GM19023 (cell line): ENCODE measurements at regions not wholly inside any gene's neighbourhood (a gene's known extent, or its start where the extent isn't known, plus 50 kb on each side); places are given as distances from the start of the nearest gene placed in this dataset.
"Not testable (repeated sequence)": the region's sequence is repeated elsewhere in the genome, so short reads cannot be mapped to it uniquely, and the experiment has no call there.

ENCODE experiments used
- ATAC-seq: cut with Tn5 transposase; IDR thresholded peaks from one replicate; pipeline ENCODE4 v1.9.1; 2021; ENCODE audit warnings: mild to moderate bottlenecking, moderate library complexity; ENCODE audit not compliant: unreplicated experiment

- ATAC-seq: no peak
Observed at GRCh38 chr2:21819454-21819853, 695.7 kb downstream of the TDRD15 start.

GRCh38 chr2:21820271-21820670 lies 696.5 kb downstream of the TDRD15 start:
- no peak for ATAC-seq

- no peak for ATAC-seq
Observed at GRCh38 chr2:21821672-21822227, 698.0 kb downstream of the TDRD15 start.

GRCh38 chr2:21822505-21822904 lies 698.7 kb downstream of the TDRD15 start:
- no peak for ATAC-seq

GRCh38 chr2:21833767-21834166 lies 710.0 kb downstream of the TDRD15 start:
- ATAC-seq: no peak

GRCh38 chr2:21836261-21836660 lies 712.5 kb downstream of the TDRD15 start:
- no peak for ATAC-seq

GRCh38 chr2:21836719-21837118 lies 713.0 kb downstream of the TDRD15 start:
- ATAC-seq: no peak

GRCh38 chr2:21837168-21837960 lies 713.6 kb downstream of the TDRD15 start:
- ATAC-seq: no peak

- no peak for ATAC-seq
Observed at GRCh38 chr2:21841341-21841740, 717.6 kb downstream of the TDRD15 start.

GRCh38 chr2:21850367-21850766 lies 726.6 kb downstream of the TDRD15 start:
- ATAC-seq: not testable (repeated sequence)

- no peak for ATAC-seq
Observed at GRCh38 chr2:21854938-21855337, 731.2 kb downstream of the TDRD15 start.

GRCh38 chr2:21856708-21857107 lies 732.9 kb downstream of the TDRD15 start:
- no peak for ATAC-seq

- ATAC-seq: no peak
Observed at GRCh38 chr2:21860907-21861306, 737.1 kb downstream of the TDRD15 start.

GRCh38 chr2:21866316-21866715 lies 742.5 kb downstream of the TDRD15 start:
- no peak for ATAC-seq

GRCh38 chr2:21887881-21888280 lies 764.1 kb downstream of the TDRD15 start:
- no peak for ATAC-seq

- no peak for ATAC-seq
Observed at GRCh38 chr2:21890041-21890440, 766.3 kb downstream of the TDRD15 start.

- ATAC-seq: no peak
Observed at GRCh38 chr2:21890716-21891115, 766.9 kb downstream of the TDRD15 start.

- ATAC-seq: no peak
Observed at GRCh38 chr2:21891191-21891590, 767.4 kb downstream of the TDRD15 start.

GRCh38 chr2:21892140-21892539 lies 768.4 kb downstream of the TDRD15 start:
- no peak for ATAC-seq

GRCh38 chr2:21895200-21895599 lies 771.4 kb downstream of the TDRD15 start:
- ATAC-seq: no peak

GRCh38 chr2:21908712-21909380 lies 785.1 kb downstream of the TDRD15 start:
- not testable (repeated sequence) for ATAC-seq
